Lung (tissue), 11 donors: ENCODE measurements at regions not wholly inside any gene's neighbourhood (a gene's known extent, or its start where the extent isn't known, plus 50 kb on each side); places are given as distances from the start of the nearest gene placed in this dataset.
"Not testable (repeated sequence)": the region's sequence is repeated elsewhere in the genome, so short reads cannot be mapped to it uniquely, and the experiment has no call there.

Source experiments
- ATAC-seq: fragments of 200-7000 bp; cut with Tn5 transposase; one replicate; pipeline ENCODE4 v1.9.1; 2020; ENCODE audit warnings: moderate number of reproducible peaks; ENCODE audit not compliant: insufficient read depth, low FRiP score
- DNase-seq, 3 donors: peaks; one replicate each; pipeline ENCODE4 v3.0.0-alpha.2; 2013 to 2017
- H3K27ac ChIP-seq, 2 donors: one replicate each; pipeline ENCODE4 v1.5.1; 2013; ENCODE audit warnings: mild to moderate bottlenecking in 2 of 2, moderate library complexity in 2 of 2, control low read depth in 1 of 2, inconsistent platforms in 1 of 2, low read depth in 1 of 2, low read length in 1 of 2
- H3K27me3 ChIP-seq, 3 donors: one replicate each; pipeline ENCODE4 v1.5.1; 2013; ENCODE audit warnings: low read length in 2 of 3; ENCODE audit not compliant: control insufficient read depth in 3 of 3, insufficient read depth in 3 of 3
- H3K36me3 ChIP-seq, 4 donors: one replicate each; pipeline ENCODE4 v1.5.1; 2013; ENCODE audit warnings: low read length in 4 of 4, mild to moderate bottlenecking in 1 of 4, moderate library complexity in 1 of 4; ENCODE audit not compliant: control insufficient read depth in 4 of 4, insufficient read depth in 4 of 4
- H3K4me1 ChIP-seq, 5 donors: one replicate each; pipeline ENCODE4 v1.5.1; 2013; ENCODE audit warnings: low read length in 5 of 5, mild to moderate bottlenecking in 2 of 5, moderate library complexity in 1 of 5; ENCODE audit not compliant: control insufficient read depth in 5 of 5, insufficient read depth in 5 of 5
- H3K4me3 ChIP-seq: one replicate; pipeline ENCODE4 v1.5.1; 2013; ENCODE audit warnings: mild to moderate bottlenecking, control low read depth, moderate library complexity
- H3K9ac ChIP-seq, 2 donors: one replicate each; pipeline ENCODE4 v1.5.1; 2013; ENCODE audit warnings: low read length in 2 of 2, control low read depth in 1 of 2; ENCODE audit not compliant: insufficient read depth in 1 of 2
- H3K9me3 ChIP-seq, 4 donors: one replicate each; pipeline ENCODE4 v1.5.1; 2013; ENCODE audit warnings: low read length in 3 of 4, mild to moderate bottlenecking in 1 of 4, moderate library complexity in 1 of 4; ENCODE audit not compliant: control insufficient read depth in 4 of 4, insufficient read depth in 3 of 4
- WGBS, 2 donors: extraction: QIAGEN DNeasy Blood & Tissue Kit; methylation state at CpG; one replicate each; pipeline ENCODE4 v1.1.7; 2013; 5-methylcytosine and 5-hydroxymethylcytosine counted together
- TF ChIP-seq, protein P1 (sequence below): IDR thresholded peaks from 2 replicates; pipeline ENCODE4 v1.5.1; 2012; ENCODE audit warnings: mild to moderate bottlenecking; ENCODE audit errors: control extremely low read depth, extremely low read depth
- donor health status: control.
- donor health status: control.
- donor health status: Bipolar disorder and iron deficiency.
- donor health status: healthy.
- donor health status: DM: yes; HTN: yes; CAD: no.

DNA sequence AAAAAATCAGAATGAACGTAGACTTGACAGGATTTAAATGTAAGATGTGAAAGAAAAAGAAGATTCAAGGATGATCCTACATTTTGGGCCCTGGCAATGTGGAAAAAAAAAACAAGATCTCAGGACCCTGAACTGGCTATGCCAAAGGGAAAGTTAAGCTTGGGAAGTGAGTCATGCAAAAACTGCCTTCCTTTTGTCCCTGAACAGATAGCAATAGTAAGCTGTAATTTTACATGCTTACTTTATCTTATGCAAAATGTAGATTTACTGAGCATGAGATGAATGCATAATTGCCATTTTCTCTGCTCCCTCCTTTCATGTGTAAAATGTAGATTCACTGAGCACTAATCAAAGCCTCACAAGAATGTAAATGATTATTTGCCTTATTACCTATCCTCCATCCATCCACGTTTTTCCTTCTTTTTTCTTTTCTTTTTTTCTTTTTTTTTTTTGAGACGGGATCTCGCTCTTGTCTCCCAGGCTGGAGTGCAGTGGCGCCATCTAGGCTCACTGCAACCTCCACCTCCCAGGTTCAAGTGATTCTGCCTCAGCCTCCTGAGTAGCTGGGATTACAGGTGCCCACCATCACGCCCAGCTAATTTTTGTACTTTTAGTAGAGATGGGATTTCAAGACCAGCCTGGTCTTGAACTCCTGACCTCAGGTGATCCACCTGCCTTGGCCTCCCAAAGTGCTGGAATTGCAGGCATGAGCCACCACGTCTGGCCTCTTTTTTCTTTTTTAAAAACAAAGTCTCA lies 122.7 kb upstream of the PARD3 start:
- TF ChIP-seq, protein P1, sequence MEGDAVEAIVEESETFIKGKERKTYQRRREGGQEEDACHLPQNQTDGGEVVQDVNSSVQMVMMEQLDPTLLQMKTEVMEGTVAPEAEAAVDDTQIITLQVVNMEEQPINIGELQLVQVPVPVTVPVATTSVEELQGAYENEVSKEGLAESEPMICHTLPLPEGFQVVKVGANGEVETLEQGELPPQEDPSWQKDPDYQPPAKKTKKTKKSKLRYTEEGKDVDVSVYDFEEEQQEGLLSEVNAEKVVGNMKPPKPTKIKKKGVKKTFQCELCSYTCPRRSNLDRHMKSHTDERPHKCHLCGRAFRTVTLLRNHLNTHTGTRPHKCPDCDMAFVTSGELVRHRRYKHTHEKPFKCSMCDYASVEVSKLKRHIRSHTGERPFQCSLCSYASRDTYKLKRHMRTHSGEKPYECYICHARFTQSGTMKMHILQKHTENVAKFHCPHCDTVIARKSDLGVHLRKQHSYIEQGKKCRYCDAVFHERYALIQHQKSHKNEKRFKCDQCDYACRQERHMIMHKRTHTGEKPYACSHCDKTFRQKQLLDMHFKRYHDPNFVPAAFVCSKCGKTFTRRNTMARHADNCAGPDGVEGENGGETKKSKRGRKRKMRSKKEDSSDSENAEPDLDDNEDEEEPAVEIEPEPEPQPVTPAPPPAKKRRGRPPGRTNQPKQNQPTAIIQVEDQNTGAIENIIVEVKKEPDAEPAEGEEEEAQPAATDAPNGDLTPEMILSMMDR: peak; percentile 1
- H3K36me3 ChIP-seq, H3K27me3 ChIP-seq, H3K4me3 ChIP-seq, ATAC-seq, H3K9me3 ChIP-seq, H3K4me1 ChIP-seq, H3K27ac ChIP-seq, DNase-seq, H3K9ac ChIP-seq: not testable (repeated sequence)
- WGBS, 2 donors: 49 to 59% methylated on average over 7 of the region's 7 CpGs

DNA sequence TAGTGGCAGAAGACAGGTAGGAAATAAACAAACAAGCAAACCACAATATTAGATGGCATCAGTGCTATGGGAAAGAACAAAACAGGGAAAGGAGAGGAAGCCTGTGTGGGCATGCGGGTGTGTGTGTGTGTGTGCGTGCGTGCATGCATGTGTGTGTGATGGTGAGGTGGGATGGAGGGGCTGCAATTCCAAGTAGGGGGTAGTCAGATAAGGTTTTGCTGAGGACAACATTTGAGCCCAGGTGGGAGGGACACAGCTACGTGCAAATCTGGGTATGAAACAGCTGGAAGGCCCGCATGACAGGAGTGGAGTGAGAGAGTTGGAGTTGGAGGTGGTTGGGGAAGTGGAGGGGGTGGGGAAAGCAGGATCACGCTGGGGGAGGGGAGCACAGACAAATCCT lies 121.0 kb upstream of the PARD3 start:
- DNase-seq (no peak), ATAC-seq (no peak)
- Histone ChIP-seq H3K27me3 (no peaks in the 10 kb centered on the region), H3K27ac (no peak overlapping the region), H3K9ac (no peak overlapping the region), H3K4me3 (no peak overlapping the region), H3K4me1 (peaks cover 0 to 4% (median 0%) of the 10 kb centered on the region in 5 donors), H3K36me3 (no peaks in the 10 kb centered on the region), H3K9me3 (no peaks in the 10 kb centered on the region)
- 82 to 90% methylated on average over 6 of the region's 6 CpGs for WGBS, 2 donors
- TF ChIP-seq, protein P1: no peak

DNA sequence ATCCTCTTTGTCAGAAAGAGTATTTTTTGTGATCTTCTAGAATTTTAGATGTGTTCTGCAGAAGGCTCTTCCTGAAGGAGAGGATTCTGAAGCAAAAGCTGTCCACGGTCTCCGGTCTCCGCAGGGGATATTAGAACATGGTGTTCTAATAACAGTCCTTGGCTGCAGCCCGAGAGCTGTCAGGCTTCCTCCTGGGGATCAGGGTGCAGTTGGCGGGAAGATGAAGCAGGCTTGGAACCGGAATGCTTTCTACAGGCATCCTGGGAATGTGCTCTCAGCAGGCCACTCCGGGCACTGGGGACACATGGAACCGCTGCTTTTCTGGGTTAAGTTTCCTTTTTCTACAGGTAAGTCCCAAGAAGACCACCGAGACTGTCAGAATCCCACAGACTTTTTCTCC lies 118.6 kb upstream of the PARD3 start:
- peak; percentile 27 for ATAC-seq
- WGBS, 2 donors: 62 to 63% methylated on average over 9 of the region's 9 CpGs
- DNase-seq: peak; percentile 33 to 62 (median 41)

More for the DNA sequence above, 118.6 kb upstream of the PARD3 start:
- Histone ChIP-seq H3K4me3 (no peak overlapping the region), H3K9me3 (no peaks in the 10 kb centered on the region), H3K4me1 (peaks cover 0 to 4% (median 0%) of the 10 kb centered on the region in 5 donors), H3K27me3 (no peaks in the 10 kb centered on the region), H3K27ac (no peak overlapping the region), H3K9ac (no peak overlapping the region), H3K36me3 (no peaks in the 10 kb centered on the region)
- TF ChIP-seq, protein P1: no peak
